IPS-15b (cell line): ENCODE measurements at regions not wholly inside any gene's neighbourhood (a gene's known extent, or its start where the extent isn't known, plus 50 kb on each side); places are given as distances from the start of the nearest gene placed in this dataset.
"Not testable (repeated sequence)": the region's sequence is repeated elsewhere in the genome, so short reads cannot be mapped to it uniquely, and the experiment has no call there.

Source experiments
- H3K27me3 ChIP-seq: one replicate; pipeline ENCODE4 v1.6.1; 2013; ENCODE audit warnings: low read length; ENCODE audit not compliant: control insufficient read depth, insufficient read depth
- H3K36me3 ChIP-seq: one replicate; pipeline ENCODE4 v1.6.1; 2013; ENCODE audit warnings: low read length; ENCODE audit not compliant: control insufficient read depth, insufficient read depth
- H3K4me1 ChIP-seq: one replicate; pipeline ENCODE4 v1.6.1; 2013; ENCODE audit warnings: mild to moderate bottlenecking, low read length; ENCODE audit not compliant: control insufficient read depth, insufficient read depth
- H3K4me3 ChIP-seq: one replicate; pipeline ENCODE4 v1.5.1; 2013; ENCODE audit warnings: low read depth, low read length
- H3K9ac ChIP-seq: one replicate; pipeline ENCODE4 v1.6.1; 2013; ENCODE audit warnings: low read depth, mild to moderate bottlenecking, low read length
- H3K9me3 ChIP-seq: one replicate; pipeline ENCODE4 v1.6.1; 2013; ENCODE audit warnings: mild to moderate bottlenecking, low read length; ENCODE audit not compliant: control insufficient read depth, insufficient read depth

- no peak overlapping the region for H3K9ac ChIP-seq
- H3K27me3 ChIP-seq, result no peaks in the 10 kb centered on the region
- H3K36me3 ChIP-seq, result no peaks in the 10 kb centered on the region
- no peaks in the 10 kb centered on the region for H3K4me1 ChIP-seq
- no peak overlapping the region for H3K4me3 ChIP-seq
- H3K9me3 ChIP-seq, result no peaks in the 10 kb centered on the region
Observed at GRCh38 chr16:65576631-65577030, 454.8 kb upstream of the CDH11 start.

GRCh38 chr16:65576139-65576538, 454.3 kb upstream of the CDH11 start:
- no peaks in the 10 kb centered on the region for H3K9me3 ChIP-seq
- H3K9ac ChIP-seq, result no peak overlapping the region
- H3K36me3 ChIP-seq, result no peaks in the 10 kb centered on the region
- H3K4me1 ChIP-seq, result no peaks in the 10 kb centered on the region
- no peaks in the 10 kb centered on the region for H3K27me3 ChIP-seq
- H3K4me3 ChIP-seq, result no peak overlapping the region

GRCh38 chr16:65574326-65574966, 452.6 kb upstream of the CDH11 start:
- H3K4me3 ChIP-seq, result no peak overlapping the region
- no peak overlapping the region for H3K9ac ChIP-seq
- no peaks in the 10 kb centered on the region for H3K36me3 ChIP-seq
- H3K4me1 ChIP-seq, result no peaks in the 10 kb centered on the region
- no peaks in the 10 kb centered on the region for H3K27me3 ChIP-seq
- H3K9me3 ChIP-seq, result peaks cover 3% of the 10 kb centered on the region

- Histone ChIP-seq H3K27me3 (no peaks in the 10 kb centered on the region), H3K9me3 (peaks cover 4% of the 10 kb centered on the region), H3K4me1 (no peaks in the 10 kb centered on the region)
Observed at GRCh38 chr16:65572156-65572555, 450.3 kb upstream of the CDH11 start.

GRCh38 chr16:65570261-65570660, 448.4 kb upstream of the CDH11 start:
- peaks cover 4% of the 10 kb centered on the region for H3K9me3 ChIP-seq
- no peaks in the 10 kb centered on the region for H3K27me3 ChIP-seq
- H3K9ac ChIP-seq, result no peak overlapping the region
- H3K4me1 ChIP-seq, result no peaks in the 10 kb centered on the region
- no peak overlapping the region for H3K4me3 ChIP-seq
- no peaks in the 10 kb centered on the region for H3K36me3 ChIP-seq

More at GRCh38 chr16:65572156-65572555, 450.3 kb upstream of the CDH11 start:
- Histone ChIP-seq H3K9ac (no peak overlapping the region), H3K4me3 (no peak overlapping the region), H3K36me3 (no peaks in the 10 kb centered on the region)

- H3K27me3 ChIP-seq, result no peaks in the 10 kb centered on the region
- H3K9ac ChIP-seq, result no peak overlapping the region
- H3K4me1 ChIP-seq, result no peaks in the 10 kb centered on the region
- H3K9me3 ChIP-seq, result no peaks in the 10 kb centered on the region
- no peak overlapping the region for H3K4me3 ChIP-seq
- H3K36me3 ChIP-seq, result no peaks in the 10 kb centered on the region
Observed at GRCh38 chr16:65559846-65560245, 438.0 kb upstream of the CDH11 start.

- not testable (repeated sequence) for H3K4me3 ChIP-seq, H3K36me3 ChIP-seq, H3K9me3 ChIP-seq, H3K9ac ChIP-seq, H3K27me3 ChIP-seq
- H3K4me1 ChIP-seq, result peaks cover 15% of the 10 kb centered on the region
Observed at GRCh38 chr16:65549689-65550088, 427.8 kb upstream of the CDH11 start.

GRCh38 chr16:65548470-65548869, 426.6 kb upstream of the CDH11 start:
- no peak overlapping the region for H3K4me3 ChIP-seq
- H3K4me1 ChIP-seq, result peaks cover 15% of the 10 kb centered on the region
- no peaks in the 10 kb centered on the region for H3K27me3 ChIP-seq
- H3K9me3 ChIP-seq, result peaks cover 8% of the 10 kb centered on the region
- no peaks in the 10 kb centered on the region for H3K36me3 ChIP-seq
- no peak overlapping the region for H3K9ac ChIP-seq

- H3K9me3 ChIP-seq, result peaks cover 8% of the 10 kb centered on the region
- no peaks in the 10 kb centered on the region for H3K36me3 ChIP-seq
- H3K4me3 ChIP-seq, result no peak overlapping the region
- no peak overlapping the region for H3K9ac ChIP-seq
- peaks cover 15% of the 10 kb centered on the region for H3K4me1 ChIP-seq
- no peaks in the 10 kb centered on the region for H3K27me3 ChIP-seq
Observed at GRCh38 chr16:65547772-65548446, 426.0 kb upstream of the CDH11 start.

GRCh38 chr16:65546353-65546791, 424.5 kb upstream of the CDH11 start:
- Histone ChIP-seq H3K4me1 (peaks cover 15% of the 10 kb centered on the region), H3K9me3 (peaks cover 8% of the 10 kb centered on the region), H3K4me3 (no peak overlapping the region), H3K27me3 (no peaks in the 10 kb centered on the region), H3K9ac (no peak overlapping the region), H3K36me3 (no peaks in the 10 kb centered on the region)

- Histone ChIP-seq H3K4me1 (peaks cover 15% of the 10 kb centered on the region), H3K27me3 (no peaks in the 10 kb centered on the region), H3K9me3 (peaks cover 4% of the 10 kb centered on the region), H3K4me3 (no peak overlapping the region), H3K9ac (no peak overlapping the region), H3K36me3 (no peaks in the 10 kb centered on the region)
Observed at GRCh38 chr16:65545413-65545956, 423.6 kb upstream of the CDH11 start.
